GM23248 (cell line): ENCODE measurements at regions not wholly inside any gene's neighbourhood (a gene's known extent, or its start where the extent isn't known, plus 50 kb on each side); places are given as distances from the start of the nearest gene placed in this dataset.

ENCODE experiments used
- DNase-seq: peaks from one replicate; pipeline ENCODE4 v3.0.0-alpha.2; 2015
- H2AFZ ChIP-seq: fragments of 200-600 bp; sonication (generic); 2 replicates; pipeline ENCODE4 v1.6.1; 2016; ENCODE audit warnings: antibody characterized with exemption
- H3F3A ChIP-seq: fragments of 200-600 bp; sonication (generic); 2 replicates; pipeline ENCODE4 v1.6.1; 2016; ENCODE audit warnings: mild to moderate bottlenecking, antibody characterized with exemption, mixed run types; ENCODE audit not compliant: insufficient read depth
- H3K27ac ChIP-seq: fragments of 200-600 bp; sonication (generic); 2 replicates; pipeline ENCODE4 v1.5.1; 2016; ENCODE audit warnings: mild to moderate bottlenecking
- H3K27me3 ChIP-seq: fragments of 200-600 bp; sonication (generic); replicated peaks from 2 replicates; pipeline ENCODE4 v1.6.1; 2016; ENCODE audit warnings: mild to moderate bottlenecking; ENCODE audit not compliant: insufficient read depth
- H3K36me3 ChIP-seq: fragments of 200-600 bp; sonication (generic); 2 replicates; pipeline ENCODE4 v1.6.1; 2016; ENCODE audit warnings: low read depth, mild to moderate bottlenecking
- H3K4me1 ChIP-seq: fragments of 200-600 bp; sonication (generic); 2 replicates; pipeline ENCODE4 v1.6.1; 2016; ENCODE audit warnings: mild to moderate bottlenecking; ENCODE audit not compliant: insufficient read depth
- H3K4me2 ChIP-seq: fragments of 200-600 bp; sonication (generic); one replicate; pipeline ENCODE4 v1.6.1; 2016; ENCODE audit warnings: mild to moderate bottlenecking; ENCODE audit not compliant: unreplicated experiment
- H3K4me3 ChIP-seq: fragments of 200-600 bp; sonication (generic); 2 replicates; pipeline ENCODE4 v1.5.1; 2016; ENCODE audit warnings: mild to moderate bottlenecking
- H3K79me2 ChIP-seq: fragments of 200-600 bp; sonication (generic); 2 replicates; pipeline ENCODE4 v1.6.1; 2016; ENCODE audit warnings: mild to moderate bottlenecking; ENCODE audit not compliant: insufficient read depth
- H3K9ac ChIP-seq: fragments of 200-600 bp; sonication (generic); 2 replicates; pipeline ENCODE4 v1.6.1; 2016; ENCODE audit warnings: mild to moderate bottlenecking
- H3K9me2 ChIP-seq: fragments of 200-600 bp; sonication (generic); 2 replicates; pipeline ENCODE4 v1.6.1; 2016; ENCODE audit warnings: mixed run types, mild to moderate bottlenecking, moderate library complexity; ENCODE audit not compliant: insufficient read depth
- H3K9me3 ChIP-seq: fragments of 200-600 bp; sonication (generic); one replicate; pipeline ENCODE4 v1.6.1; 2017; ENCODE audit warnings: low read depth
- H4K20me1 ChIP-seq: fragments of 200-600 bp; sonication (generic); 2 replicates; pipeline ENCODE4 v1.6.0; 2016; ENCODE audit not compliant: insufficient read depth
- EZH2 ChIP-seq: fragments of 200-600 bp; sonication (generic); IDR thresholded peaks from 2 replicates; pipeline ENCODE4 v1.6.1; 2018; ENCODE audit warnings: antibody characterized with exemption, mild to moderate bottlenecking; ENCODE audit not compliant: insufficient read depth, poor library complexity, severe bottlenecking
- EZH2phosphoT487 ChIP-seq: fragments of 200-600 bp; sonication (generic); IDR thresholded peaks from 2 replicates; pipeline ENCODE4 v1.6.1; 2018; ENCODE audit warnings: antibody characterized with exemption, moderate library complexity, mild to moderate bottlenecking, low read depth; ENCODE audit not compliant: insufficient read depth
- WGBS, 2 experiments: methylation state at CpG; one replicate each; pipeline ENCODE4 v1.1.6; 2015 to 2017; ENCODE audit warnings: low lambda C conversion rate in 2 of 2, low coverage in 1 of 2; ENCODE audit errors: missing lambda C conversion rate in 2 of 2; 5-methylcytosine and 5-hydroxymethylcytosine counted together
- in situ Hi-C: fragments of 300-500 bp; cut with MboI; formaldehyde crosslinking; loops from 2 replicates; pipeline ENCODE4 v1.15.0; 2020

GRCh38 chr10:80701706-80702105, 164.0 kb downstream of the SH2D4B start:
- Histone ChIP-seq H3K9me3 (no peaks in the 10 kb centered on the region), H3K9me2 (no peaks in the 10 kb centered on the region), H3K27me3 (no peaks in the 10 kb centered on the region), H3K27ac (no peak overlapping the region), H3K36me3 (no peaks in the 10 kb centered on the region), H2AFZ (no peak overlapping the region), H3F3A (no peaks in the 10 kb centered on the region), H3K4me2 (no peak overlapping the region), H3K4me3 (no peak overlapping the region), H4K20me1 (no peaks in the 10 kb centered on the region), H3K9ac (no peak overlapping the region), H3K79me2 (no peaks in the 10 kb centered on the region), H3K4me1 (no peaks in the 10 kb centered on the region)
- TF ChIP-seq EZH2 (no peak), EZH2phosphoT487 (no peak)
- in situ Hi-C loops = no loop called here
- no peak for DNase-seq
- WGBS, 2 experiments = 25 to 34% methylated on average over 2 of the region's 2 CpGs

GRCh38 chr10:80702143-80702542, 164.4 kb downstream of the SH2D4B start:
- TF ChIP-seq EZH2 (no peak), EZH2phosphoT487 (no peak)
- H3K27me3 ChIP-seq = no peaks in the 10 kb centered on the region
- no peaks in the 10 kb centered on the region for H3K36me3 ChIP-seq
- no peak overlapping the region for H3K4me2 ChIP-seq
- H3K4me1 ChIP-seq = no peaks in the 10 kb centered on the region
- H3K9me3 ChIP-seq = no peaks in the 10 kb centered on the region
- no peaks in the 10 kb centered on the region for H4K20me1 ChIP-seq
- no peak overlapping the region for H3K4me3 ChIP-seq
- no peak overlapping the region for H3K27ac ChIP-seq
- no peaks in the 10 kb centered on the region for H3K9me2 ChIP-seq
- DNase-seq = no peak
- 40 to 42% methylated on average over 6 of the region's 6 CpGs for WGBS, 2 experiments
- no peak overlapping the region for H3K9ac ChIP-seq
- no peaks in the 10 kb centered on the region for H3K79me2 ChIP-seq
- no peaks in the 10 kb centered on the region for H3F3A ChIP-seq
- in situ Hi-C loops = no loop called here
- no peak overlapping the region for H2AFZ ChIP-seq

GRCh38 chr10:80705899-80706298, 168.2 kb downstream of the SH2D4B start:
- H3F3A ChIP-seq = no peaks in the 10 kb centered on the region
- H3K27ac ChIP-seq = no peak overlapping the region
- no peak overlapping the region for H3K9ac ChIP-seq
- no peaks in the 10 kb centered on the region for H3K4me1 ChIP-seq
- in situ Hi-C loops = no loop called here
- H2AFZ ChIP-seq = no peak overlapping the region
- H3K27me3 ChIP-seq = no peaks in the 10 kb centered on the region
- no peaks in the 10 kb centered on the region for H3K79me2 ChIP-seq
- no peak overlapping the region for H3K4me2 ChIP-seq
- no peaks in the 10 kb centered on the region for H3K9me3 ChIP-seq
- no peaks in the 10 kb centered on the region for H3K36me3 ChIP-seq
- no peaks in the 10 kb centered on the region for H4K20me1 ChIP-seq
- no peaks in the 10 kb centered on the region for H3K9me2 ChIP-seq
- TF ChIP-seq EZH2phosphoT487 (no peak), EZH2 (no peak)
- no peak for DNase-seq
- H3K4me3 ChIP-seq = no peak overlapping the region

GRCh38 chr10:80708185-80708584, 170.5 kb downstream of the SH2D4B start:
- no peak overlapping the region for H3K4me2 ChIP-seq
- no peaks in the 10 kb centered on the region for H3K79me2 ChIP-seq
- 46 to 47% methylated on average over 2 of the region's 2 CpGs for WGBS, 2 experiments
- no peaks in the 10 kb centered on the region for H3K27me3 ChIP-seq
- no peak overlapping the region for H3K9ac ChIP-seq
- H4K20me1 ChIP-seq = no peaks in the 10 kb centered on the region
- no peak for TF ChIP-seq EZH2
- TF ChIP-seq EZH2phosphoT487 = no peak
- H3K27ac ChIP-seq = no peak overlapping the region
- no peak overlapping the region for H2AFZ ChIP-seq
- in situ Hi-C loops = no loop called here
- no peaks in the 10 kb centered on the region for H3K9me3 ChIP-seq
- H3K4me3 ChIP-seq = no peak overlapping the region
- H3F3A ChIP-seq = no peaks in the 10 kb centered on the region
- H3K9me2 ChIP-seq = no peaks in the 10 kb centered on the region
- H3K36me3 ChIP-seq = no peaks in the 10 kb centered on the region
- H3K4me1 ChIP-seq = no peaks in the 10 kb centered on the region
- no peak for DNase-seq

GRCh38 chr10:80708808-80709207, 171.1 kb downstream of the SH2D4B start:
- Histone ChIP-seq H3K79me2 (no peaks in the 10 kb centered on the region), H3K9me3 (no peaks in the 10 kb centered on the region), H3K9ac (no peak overlapping the region), H3K4me1 (no peaks in the 10 kb centered on the region), H4K20me1 (no peaks in the 10 kb centered on the region), H3K4me2 (no peak overlapping the region), H3K27me3 (no peaks in the 10 kb centered on the region), H3K9me2 (no peaks in the 10 kb centered on the region), H3K4me3 (no peak overlapping the region), H3F3A (no peaks in the 10 kb centered on the region), H3K27ac (no peak overlapping the region), H3K36me3 (no peaks in the 10 kb centered on the region), H2AFZ (no peak overlapping the region)
- in situ Hi-C loops = no loop called here
- no peak for TF ChIP-seq EZH2phosphoT487
- TF ChIP-seq EZH2 = no peak
- DNase-seq = no peak
- WGBS, 2 experiments = 32 to 42% methylated on average over 1 of the region's 1 CpG
